HG03196 (cell line): ENCODE measurements at regions not wholly inside any gene's neighbourhood (a gene's known extent, or its start where the extent isn't known, plus 50 kb on each side); places are given as distances from the start of the nearest gene placed in this dataset.
"Not testable (repeated sequence)": the region's sequence is repeated elsewhere in the genome, so short reads cannot be mapped to it uniquely, and the experiment has no call there.

Source experiments
- ATAC-seq: cut with Tn5 transposase; IDR thresholded peaks from one replicate; pipeline ENCODE4 v1.9.1; 2021; ENCODE audit not compliant: unreplicated experiment

GRCh38 chr22:49677495-49677889, 150.2 kb downstream of the BRD1 start:
- no peak for ATAC-seq

- ATAC-seq: no peak
These were observed 150.7 kb downstream of the BRD1 start for GRCh38 chr22:49676783-49677494.

GRCh38 chr22:49676230-49676629, 151.4 kb downstream of the BRD1 start:
- no peak for ATAC-seq

GRCh38 chr22:49674479-49675050, 153.1 kb downstream of the BRD1 start:
- no peak for ATAC-seq

GRCh38 chr22:49673048-49673447, 154.6 kb downstream of the BRD1 start:
- no peak for ATAC-seq

- ATAC-seq: no peak
These were observed 155.6 kb downstream of the BRD1 start for GRCh38 chr22:49672014-49672516.

GRCh38 chr22:49671331-49672013, 156.2 kb downstream of the BRD1 start:
- no peak for ATAC-seq

GRCh38 chr22:49670456-49671330, 157.0 kb downstream of the BRD1 start:
- ATAC-seq: no peak

GRCh38 chr22:49669969-49670455, 157.7 kb downstream of the BRD1 start:
- ATAC-seq: not testable (repeated sequence)

- ATAC-seq: not testable (repeated sequence)
These were observed 158.2 kb downstream of the BRD1 start for GRCh38 chr22:49669427-49669968.

GRCh38 chr22:49668402-49668801, 159.3 kb downstream of the BRD1 start:
- ATAC-seq: no peak

GRCh38 chr22:49667236-49667635, 160.4 kb downstream of the BRD1 start:
- no peak for ATAC-seq

- no peak for ATAC-seq
These were observed 161.4 kb downstream of the BRD1 start for GRCh38 chr22:49666146-49666809.

GRCh38 chr22:49664891-49665290, 162.8 kb downstream of the BRD1 start:
- no peak for ATAC-seq

- ATAC-seq: no peak
These were observed 163.2 kb downstream of the BRD1 start for GRCh38 chr22:49664371-49664881.

- ATAC-seq: no peak
These were observed 163.8 kb downstream of the BRD1 start for GRCh38 chr22:49663823-49664222.

- ATAC-seq: no peak
These were observed 164.4 kb downstream of the BRD1 start for GRCh38 chr22:49663311-49663711.

GRCh38 chr22:49662681-49663080, 165.0 kb downstream of the BRD1 start:
- no peak for ATAC-seq

GRCh38 chr22:49660794-49661781, 166.6 kb downstream of the BRD1 start:
- no peak for ATAC-seq
